GM23338 (cell line): ENCODE measurements at regions not wholly inside any gene's neighbourhood (a gene's known extent, or its start where the extent isn't known, plus 50 kb on each side); places are given as distances from the start of the nearest gene placed in this dataset.
"Not testable (repeated sequence)": the region's sequence is repeated elsewhere in the genome, so short reads cannot be mapped to it uniquely, and the experiment has no call there.

Experiments used
- ATAC-seq: fragments of 200-7000 bp; cut with Tn5 transposase; 3 replicates; pipeline ENCODE4 v1.9.1; 2020
- DNase-seq: peaks from one replicate; pipeline ENCODE4 v3.0.0-alpha.2; 2015; ENCODE audit warnings: low spot score
- H2AFZ ChIP-seq: fragments of 200-600 bp; sonication (generic); 2 replicates; pipeline ENCODE4 v1.8.0; 2016; ENCODE audit warnings: antibody characterized with exemption, mild to moderate bottlenecking, moderate library complexity
- H3F3A ChIP-seq: fragments of 200-600 bp; sonication (generic); replicated peaks from 2 replicates; pipeline ENCODE4 v1.8.0; 2017; ENCODE audit warnings: antibody characterized with exemption, mixed run types, low read depth
- H3K27ac ChIP-seq: fragments of 200-600 bp; sonication (generic); 2 replicates; pipeline ENCODE4 v1.6.1; 2016; ENCODE audit warnings: low read depth
- H3K27me3 ChIP-seq: fragments of 200-600 bp; sonication (generic); 2 replicates; pipeline ENCODE4 v1.8.0; 2016; ENCODE audit warnings: mild to moderate bottlenecking, mixed run types, moderate library complexity; ENCODE audit not compliant: insufficient read depth
- H3K36me3 ChIP-seq: fragments of 200-600 bp; sonication (generic); 2 replicates; pipeline ENCODE4 v1.8.0; 2016; ENCODE audit warnings: mild to moderate bottlenecking; ENCODE audit not compliant: insufficient read depth
- H3K4me1 ChIP-seq: fragments of 200-600 bp; sonication (generic); 2 replicates; pipeline ENCODE4 v1.8.0; 2016; ENCODE audit warnings: mild to moderate bottlenecking, moderate library complexity; ENCODE audit not compliant: insufficient read depth
- H3K4me2 ChIP-seq: fragments of 200-600 bp; sonication (generic); 2 replicates; pipeline ENCODE4 v1.7.1; 2017; ENCODE audit warnings: mixed run types
- H3K4me3 ChIP-seq: fragments of 200-600 bp; sonication (generic); 2 replicates; pipeline ENCODE4 v1.6.1; 2016; ENCODE audit warnings: mixed run types
- H3K79me2 ChIP-seq: fragments of 200-600 bp; sonication (generic); replicated peaks from 2 replicates; pipeline ENCODE4 v1.8.0; 2017; ENCODE audit warnings: mild to moderate bottlenecking; ENCODE audit not compliant: insufficient read depth
- H3K9me2 ChIP-seq: fragments of 200-600 bp; sonication (generic); 2 replicates; pipeline ENCODE4 v1.8.0; 2017; ENCODE audit not compliant: insufficient read depth
- H4K20me1 ChIP-seq: fragments of 200-600 bp; sonication (generic); replicated peaks from 2 replicates; pipeline ENCODE4 v1.8.0; 2017; ENCODE audit warnings: mild to moderate bottlenecking; ENCODE audit not compliant: insufficient read depth
- H3K27ac Mint-ChIP-seq: 2 replicates; pipeline ENCODE4 v1.8.0; 2020; ENCODE audit warnings: inconsistent platforms, mild to moderate bottlenecking, moderate library complexity, mixed read lengths
- H3K27me3 Mint-ChIP-seq: 3 replicates; pipeline ENCODE4 v1.8.0; 2022; ENCODE audit warnings: low read depth, mild to moderate bottlenecking, moderate library complexity, mixed read lengths, inconsistent platforms; ENCODE audit not compliant: insufficient read depth, poor library complexity
- H3K36me3 Mint-ChIP-seq: 3 replicates; pipeline ENCODE4 v1.8.0; 2021; ENCODE audit warnings: low read depth, mild to moderate bottlenecking, inconsistent platforms, moderate library complexity, mixed read lengths
- H3K4me1 Mint-ChIP-seq: 3 replicates; pipeline ENCODE4 v1.8.0; 2020; ENCODE audit warnings: mild to moderate bottlenecking, inconsistent platforms, mixed read lengths
- H3K4me3 Mint-ChIP-seq: 3 replicates; pipeline ENCODE4 v1.8.0; 2021; ENCODE audit warnings: moderate library complexity, mild to moderate bottlenecking, inconsistent platforms, mixed read lengths
- H3K9me3 Mint-ChIP-seq: 3 replicates; pipeline ENCODE4 v1.8.0; 2020; ENCODE audit warnings: moderate library complexity, mild to moderate bottlenecking, inconsistent platforms, mixed read lengths
- STAT1 ChIP-seq: IDR thresholded peaks from one replicate; pipeline ENCODE4 v1.6.1; 2016; ENCODE audit warnings: antibody characterized with exemption; ENCODE audit not compliant: unreplicated experiment
- ZNF462 ChIP-seq: fragments of 250-450 bp; sonication (Bioruptor Pico); IDR thresholded peaks from 2 replicates; pipeline ENCODE4 v1.5.0; 2020; ENCODE audit warnings: mild to moderate bottlenecking, moderate library complexity

GRCh38 chr9:11196840-11197365, 584.1 kb upstream of the PTPRD start:
- not testable (repeated sequence) for H3K27ac Mint-ChIP-seq, H3K27ac ChIP-seq, H3K4me1 ChIP-seq, H2AFZ ChIP-seq, H3K9me3 Mint-ChIP-seq, DNase-seq, H3K4me2 ChIP-seq, H3K27me3 Mint-ChIP-seq, H3F3A ChIP-seq, H3K79me2 ChIP-seq, H3K9me2 ChIP-seq, ATAC-seq, H3K36me3 Mint-ChIP-seq, H4K20me1 ChIP-seq, H3K4me1 Mint-ChIP-seq, H3K27me3 ChIP-seq, H3K4me3 Mint-ChIP-seq, H3K36me3 ChIP-seq, H3K4me3 ChIP-seq

- Mint-ChIP-seq H3K9me3 (peaks cover 4% of the 10 kb centered on the region), H3K4me3 (no peak overlapping the region), H3K27me3 (no peaks in the 10 kb centered on the region), H3K27ac (no peak overlapping the region), H3K4me1 (peaks cover 8% of the 10 kb centered on the region; the same call in 2 of the 3 replicates), H3K36me3 (peaks cover 6% of the 10 kb centered on the region; the same call in 2 of the 3 replicates)
- Histone ChIP-seq H3K4me1 (peaks cover 7% of the 10 kb centered on the region; the same call in 1 of the 2 replicates), H3K79me2 (no peaks in the 10 kb centered on the region), H3K4me3 (no peak overlapping the region), H3K9me2 (no peaks in the 10 kb centered on the region; the same call in 1 of the 2 replicates), H3K4me2 (no peak overlapping the region), H3K36me3 (no peaks in the 10 kb centered on the region), H3K27ac (no peak overlapping the region), H2AFZ (peak overlapping the region; percentile 77; the same call in 1 of the 2 replicates), H4K20me1 (no peaks in the 10 kb centered on the region), H3F3A (no peaks in the 10 kb centered on the region), H3K27me3 (no peaks in the 10 kb centered on the region)
- ATAC-seq (peak; percentile 89), DNase-seq (peak; percentile 60)
- no peak for TF ChIP-seq STAT1
- peak; percentile 63; the same call in 1 of the 2 replicates for TF ChIP-seq ZNF462 (CRISPR knock-in tag)
Observed at GRCh38 chr9:11199335-11199734, 586.5 kb upstream of the PTPRD start.
